ENCODE measurements at regions not wholly inside any gene's neighbourhood (a gene's known extent, or its start where the extent isn't known, plus 50 kb on each side); places are given as distances from the start of the nearest gene placed in this dataset.

DNA sequence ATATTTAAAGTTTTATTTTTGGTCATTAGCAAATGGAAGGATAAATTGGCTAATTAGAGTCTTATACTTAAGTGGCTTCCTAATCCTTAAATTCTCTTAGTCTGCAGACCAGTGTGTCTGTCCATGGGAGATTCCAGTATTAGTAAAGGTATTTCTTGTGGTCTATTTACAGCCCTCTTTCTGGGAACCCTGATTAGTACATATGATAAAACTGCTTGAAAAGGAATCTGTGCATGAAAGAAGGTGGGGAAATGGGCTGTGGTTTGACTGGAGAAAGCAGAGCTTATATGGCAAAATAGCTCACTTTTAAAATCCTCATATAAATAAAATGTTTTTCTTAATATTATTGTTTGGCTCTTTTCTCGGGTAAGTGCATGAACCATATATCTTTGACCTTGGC is 124.5 kb upstream of the RHOBTB1 start:
- no peak for TF ChIP-seq POLR2A (IDR thresholded peaks at IDR 0.05)
- no peak for TF ChIP-seq CTCF (IDR thresholded peaks at IDR 0.05)

All from breast epithelium (tissue), 3 donors.